ENCODE measurements at regions not wholly inside any gene's neighbourhood (a gene's known extent, or its start where the extent isn't known, plus 50 kb on each side); places are given as distances from the start of the nearest gene placed in this dataset.

DNA sequence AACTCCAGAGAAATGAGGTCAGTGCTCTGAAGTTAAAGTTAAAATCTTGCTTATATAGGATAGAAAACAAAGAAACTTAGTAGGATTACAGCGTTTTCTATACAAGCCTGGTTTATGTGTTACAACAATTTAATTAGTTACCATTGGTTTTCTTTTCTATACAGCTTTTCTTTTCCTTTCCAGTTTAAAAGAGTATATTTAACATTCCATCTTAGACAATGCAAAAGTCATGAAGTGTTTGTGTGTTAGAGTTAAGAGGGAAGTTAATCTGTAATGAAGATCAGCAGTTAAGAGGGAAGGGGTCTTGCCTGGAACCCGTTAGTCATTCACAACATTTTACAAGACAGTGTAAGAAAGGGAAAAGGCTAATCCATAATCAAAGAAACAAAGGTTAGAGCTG is 338.3 kb downstream of the OTUD1 start:
- TF ChIP-seq POLR2AphosphoS5 (IDR thresholded peaks at IDR 0.05; ENCODE audit: low read depth, low read length) (no peak), SIN3A (IDR thresholded peaks at IDR 0.05; ENCODE audit: borderline replicate concordance, insufficient read depth, low read length) (no peak), REST (IDR thresholded peaks at IDR 0.05; ENCODE audit: insufficient read depth in 1 of 2, low read depth in 2 of 2, low read length in 2 of 2) (no peak), TAF1 (IDR thresholded peaks at IDR 0.05; ENCODE audit: borderline replicate concordance, insufficient read depth, low read length) (no peak), FOXP2 (optimal IDR thresholded peaks at IDR 0.05; ENCODE audit: borderline replicate concordance, extremely low read depth, extremely low read length, insufficient read depth) (no peak)

GRCh38 chr10:23779301-23779700 is 340.4 kb downstream of the OTUD1 start:
- TF ChIP-seq SIN3A (IDR thresholded peaks at IDR 0.05; ENCODE audit: borderline replicate concordance, insufficient read depth, low read length) (no peak), TAF1 (IDR thresholded peaks at IDR 0.05; ENCODE audit: borderline replicate concordance, insufficient read depth, low read length) (no peak), REST (IDR thresholded peaks at IDR 0.05; ENCODE audit: insufficient read depth in 1 of 2, low read depth in 2 of 2, low read length in 2 of 2) (no peak), FOXP2 (optimal IDR thresholded peaks at IDR 0.05; ENCODE audit: borderline replicate concordance, extremely low read depth, extremely low read length, insufficient read depth) (no peak), POLR2AphosphoS5 (IDR thresholded peaks at IDR 0.05; ENCODE audit: low read depth, low read length) (no peak)

GRCh38 chr10:23780331-23780730 is 341.5 kb downstream of the OTUD1 start:
- TF ChIP-seq SIN3A (IDR thresholded peaks at IDR 0.05; ENCODE audit: borderline replicate concordance, insufficient read depth, low read length) (no peak), POLR2AphosphoS5 (IDR thresholded peaks at IDR 0.05; ENCODE audit: low read depth, low read length) (no peak), FOXP2 (optimal IDR thresholded peaks at IDR 0.05; ENCODE audit: borderline replicate concordance, extremely low read depth, extremely low read length, insufficient read depth) (no peak), TAF1 (IDR thresholded peaks at IDR 0.05; ENCODE audit: borderline replicate concordance, insufficient read depth, low read length) (no peak), REST (IDR thresholded peaks at IDR 0.05; ENCODE audit: insufficient read depth in 1 of 2, low read depth in 2 of 2, low read length in 2 of 2) (no peak)

DNA sequence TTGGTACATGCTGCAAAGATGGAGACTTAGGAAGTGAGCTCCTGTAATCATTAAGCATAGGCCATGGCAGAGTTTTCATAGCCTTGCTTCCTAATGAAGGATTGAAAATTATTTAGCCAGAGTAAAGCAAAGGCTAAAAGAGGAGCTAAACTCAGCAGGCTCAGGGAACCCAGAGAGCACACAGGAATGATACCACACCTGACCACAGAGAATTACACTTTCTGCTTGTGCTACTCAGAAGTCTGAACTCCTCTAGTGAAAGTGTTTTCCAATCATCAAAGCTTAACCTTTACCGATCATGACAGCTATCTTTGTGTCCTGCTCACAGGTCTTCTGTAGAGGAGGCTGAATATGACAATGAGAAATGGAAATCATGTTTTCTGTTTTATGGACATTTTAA is 347.7 kb downstream of the OTUD1 start:
- no peak for TF ChIP-seq REST (IDR thresholded peaks at IDR 0.05; ENCODE audit: insufficient read depth in 1 of 2, low read depth in 2 of 2, low read length in 2 of 2)
- TF ChIP-seq TAF1 (IDR thresholded peaks at IDR 0.05; ENCODE audit: borderline replicate concordance, insufficient read depth, low read length), result no peak
- no peak for TF ChIP-seq POLR2AphosphoS5 (IDR thresholded peaks at IDR 0.05; ENCODE audit: low read depth, low read length)
- TF ChIP-seq SIN3A (IDR thresholded peaks at IDR 0.05; ENCODE audit: borderline replicate concordance, insufficient read depth, low read length), result no peak
- TF ChIP-seq FOXP2 (optimal IDR thresholded peaks at IDR 0.05; ENCODE audit: borderline replicate concordance, extremely low read depth, extremely low read length, insufficient read depth), result no peak

- no peak for TF ChIP-seq SIN3A (IDR thresholded peaks at IDR 0.05; ENCODE audit: borderline replicate concordance, insufficient read depth, low read length)
- no peak for TF ChIP-seq REST (IDR thresholded peaks at IDR 0.05; ENCODE audit: insufficient read depth in 1 of 2, low read depth in 2 of 2, low read length in 2 of 2)
- TF ChIP-seq TAF1 (IDR thresholded peaks at IDR 0.05; ENCODE audit: borderline replicate concordance, insufficient read depth, low read length), result no peak
- TF ChIP-seq POLR2AphosphoS5 (IDR thresholded peaks at IDR 0.05; ENCODE audit: low read depth, low read length), result no peak
Observed at GRCh38 chr10:23793577-23793976, 354.7 kb downstream of the OTUD1 start.
